K562 (cell line): ENCODE measurements at regions not wholly inside any gene's neighbourhood (a gene's known extent, or its start where the extent isn't known, plus 50 kb on each side); places are given as distances from the start of the nearest gene placed in this dataset.

Experiments
- ATAC-seq: fragments of 200-7000 bp; cut with Tn5 transposase; 3 replicates; pipeline ENCODE4 v1.9.1; 2020; ENCODE audit warnings: moderate library complexity
- BruUV-seq: library from RNA; stranded (reverse); fragments of 400-500 nt; replicated peaks from 2 replicates; lab custom pipeline; 2021; lab: Mats Ljungman, UMichigan
- CTCF ChIA-PET: fragments of 300-600 bp; formaldehyde crosslinking; extraction: SDS; loops from one replicate; lab custom pipeline; 2021; ENCODE audit warnings: low intra/inter-chr PET ratio; lab: Yijun Ruan, JAX
- POLR2A ChIA-PET: fragments of 300-600, 350-650 bp; sonication (Branson Sonifier 250); formaldehyde crosslinking; extraction: SDS; loops from one replicate; lab custom pipeline; 2021; ENCODE audit warnings: antibody characterized with exemption, inconsistent platforms; lab: Yijun Ruan, JAX
- DNase-seq, 4 experiments: peaks; one replicate each; pipeline versions ENCODE4 v3.0.0 to v3.0.0-alpha.2; 2011 to 2018; ENCODE audit warnings: low spot score in 3 of 4, mixed read lengths in 3 of 4; ENCODE audit errors: extremely low read depth in 1 of 4
- FAIRE-seq: peaks from 2 replicates; lab custom pipeline; 2011; peaks lifted over from hg19 to GRCh38; lab: Jason Lieb, UNC
- H2AFZ ChIP-seq: 2 replicates; pipeline ENCODE4 v1.6.0; 2011; ENCODE audit warnings: low read depth, low read length, control low read depth, inconsistent platforms
- H3K27ac ChIP-seq: fragments of 200-600 bp; 3 replicates; pipeline ENCODE4 v1.8.0; 2011; ENCODE audit warnings: low read depth, mild to moderate bottlenecking, control low read depth, inconsistent platforms, low read length, moderate library complexity, mixed read lengths; ENCODE audit errors: extremely low read depth
- H3K27me3 ChIP-seq, 2 experiments: fragments of 300-600 bp in 1 of 2; 2 replicates in 1 of 2; 3 replicates in 1 of 2; pipeline versions ENCODE4 v1.6.0 to v1.8.0; 2011; ENCODE audit warnings: inconsistent platforms in 2 of 2, low read length in 2 of 2, mild to moderate bottlenecking in 1 of 2, mixed read lengths in 1 of 2, moderate library complexity in 1 of 2; ENCODE audit not compliant: control insufficient read depth in 2 of 2, insufficient read depth in 2 of 2
- H3K36me3 ChIP-seq: fragments of 300-600 bp; 3 replicates; pipeline ENCODE4 v1.8.0; 2011; ENCODE audit warnings: mild to moderate bottlenecking, low read length, inconsistent platforms; ENCODE audit not compliant: control insufficient read depth, insufficient read depth
- H3K4me1 ChIP-seq, 2 experiments: fragments of 200-600 bp in 1 of 2; replicated peaks in 1 of 2; 2 replicates in 1 of 2; 3 replicates in 1 of 2; pipeline versions ENCODE4 v1.5.1 to v1.8.0; 2011; ENCODE audit warnings: inconsistent platforms in 2 of 2, low read length in 2 of 2, mild to moderate bottlenecking in 1 of 2, mixed read lengths in 1 of 2, moderate library complexity in 1 of 2; ENCODE audit not compliant: control insufficient read depth in 2 of 2, insufficient read depth in 2 of 2
- H3K4me2 ChIP-seq: 2 replicates; pipeline ENCODE4 v1.6.1; 2011; ENCODE audit warnings: low read length, control low read depth, inconsistent platforms, mixed read lengths; ENCODE audit not compliant: insufficient read depth
- H3K4me3 ChIP-seq: fragments of 200-600 bp; sonication (generic), shearing (Covaris generic); 2 replicates; pipeline ENCODE4 v1.5.1; 2016; ENCODE audit warnings: control low read depth, inconsistent platforms
- H3K79me2 ChIP-seq: fragments of 200-600 bp; 3 replicates; pipeline ENCODE4 v1.8.0; 2011; ENCODE audit warnings: low read length, inconsistent platforms; ENCODE audit not compliant: control insufficient read depth, insufficient read depth
- H3K9ac ChIP-seq, 2 experiments: 2 replicates each; pipeline versions ENCODE4 v1.6.0 to v1.6.1; 2011; ENCODE audit warnings: low read depth in 2 of 2, low read length in 2 of 2, control low read depth in 1 of 2, inconsistent platforms in 1 of 2, mild to moderate bottlenecking in 1 of 2, mixed read lengths in 1 of 2; ENCODE audit not compliant: insufficient read depth in 1 of 2
- H3K9me1 ChIP-seq: one replicate; pipeline ENCODE4 v1.6.0; 2011; ENCODE audit warnings: inconsistent platforms, mild to moderate bottlenecking, low read length, moderate library complexity; ENCODE audit not compliant: control insufficient read depth, insufficient read depth
- H3K9me3 ChIP-seq: replicated peaks from 2 replicates; pipeline ENCODE4 v1.5.1; 2011; ENCODE audit warnings: low read depth, low read length, inconsistent platforms; ENCODE audit not compliant: control insufficient read depth, insufficient read depth
- H4K20me1 ChIP-seq: replicated peaks from 2 replicates; pipeline ENCODE4 v1.6.1; 2011; ENCODE audit warnings: low read length, inconsistent platforms, mixed read lengths; ENCODE audit not compliant: control insufficient read depth, insufficient read depth
- CREBBP ChIP-seq: IDR thresholded peaks from one replicate; pipeline ENCODE4 v1.6.1; 2012; ENCODE audit warnings: low read depth, mild to moderate bottlenecking, control low read depth, inconsistent platforms, low read length
- DIDO1 ChIP-seq: fragments of 450-650 bp; IDR thresholded peaks from 2 replicates; pipeline ENCODE4 v1.6.1; 2016; ENCODE audit warnings: low read depth, missing biosample characterization, missing genetic modification characterization
- PHF20 ChIP-seq: fragments of 450-650 bp; IDR thresholded peaks from 2 replicates; pipeline ENCODE4 v1.6.1; 2018; ENCODE audit not compliant: partially characterized antibody
- PHTF2 ChIP-seq: fragments of 250-450 bp; sonication (Bioruptor Pico); IDR thresholded peaks from 2 replicates; pipeline ENCODE4 v1.5.0; 2021; ENCODE audit warnings: mild to moderate bottlenecking
- POLR2AphosphoS5 ChIP-seq: IDR thresholded peaks from 2 replicates; pipeline ENCODE4 v1.6.1; 2011; ENCODE audit warnings: mild to moderate bottlenecking, low read depth, low read length, moderate library complexity; ENCODE audit not compliant: control insufficient read depth, insufficient read depth
- SIN3B ChIP-seq: fragments of 450-650 bp; IDR thresholded peaks from 2 replicates; pipeline ENCODE4 v1.6.1; 2017; ENCODE audit warnings: low read depth, mild to moderate bottlenecking, moderate library complexity
- U2AF2 ChIP-seq: fragments of 200-400 bp; formaldehyde crosslinking; optimal IDR thresholded peaks from 2 replicates; pipeline ENCODE3; 2017; ENCODE audit warnings: low read depth, mild to moderate bottlenecking, low read length
- ZC3H11A ChIP-seq: IDR thresholded peaks from 2 replicates; pipeline ENCODE4 v1.6.1; 2012; ENCODE audit warnings: low read depth, low read length, improper control_type of control experiment
- ZNF707 ChIP-seq: fragments of 250-450 bp; sonication (Bioruptor Pico); conservative IDR thresholded peaks from 2 replicates; pipeline ENCODE4 v1.8.0; 2022; ENCODE audit warnings: inconsistent platforms, mild to moderate bottlenecking, moderate library complexity
- WGBS: fragments of 100-300 bp; shearing (Covaris generic); methylation state at CpG from one replicate; pipeline ENCODE4 v1.1.6; 2016; ENCODE audit warnings: low coverage, mixed read lengths; ENCODE audit not compliant: insufficient coverage; ENCODE audit errors: missing lambda C conversion rate; 5-methylcytosine and 5-hydroxymethylcytosine counted together
- in situ Hi-C: fragments of 300-500 bp; cut with MboI; formaldehyde crosslinking; loops from 4 replicates; pipeline ENCODE4 v1.15.0; 2018; ENCODE audit warnings: inconsistent platforms, mixed read lengths
- intact Hi-C: fragments of 100-400 bp; cut with micrococcal nuclease; formaldehyde crosslinking; loops from 2 replicates; pipeline ENCODE4 v1.14.2; 2022
- TF ChIP-seq, protein P1 (sequence below): fragments of 250-450 bp; sonication (Bioruptor Pico); IDR thresholded peaks from 2 replicates; pipeline ENCODE4 v1.8.0; 2021; ENCODE audit warnings: moderate library complexity, mild to moderate bottlenecking, inconsistent platforms
- TF ChIP-seq, protein P2 (sequence below): sonication (generic); formaldehyde crosslinking; IDR thresholded peaks from 2 replicates; pipeline ENCODE4 v1.8.0; 2022; ENCODE audit warnings: mild to moderate bottlenecking, missing genetic modification reagents

DNA sequence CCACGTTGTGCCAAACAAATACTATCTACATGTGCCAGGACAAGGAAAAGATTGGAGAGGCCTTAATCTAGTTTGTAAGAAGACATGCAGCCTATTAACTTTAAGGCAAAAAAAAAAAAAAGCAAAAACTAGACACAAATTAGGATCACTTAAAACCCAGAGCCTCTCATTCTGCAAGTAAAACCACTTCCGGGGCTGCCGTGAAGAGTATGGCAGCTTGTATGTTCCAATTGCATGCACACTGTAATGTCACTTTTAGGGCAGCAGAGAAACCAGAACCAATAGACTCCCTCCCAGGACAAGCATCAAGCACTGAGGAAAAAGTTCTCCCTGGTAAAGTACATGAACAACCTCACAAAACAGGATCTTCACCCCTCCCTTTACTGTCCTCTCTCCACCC is 70.6 kb downstream of the RSL24D1 start:
- POLR2A ChIA-PET, result no interaction called here
- 0% methylated on average over 3 of the region's 3 CpGs for WGBS
- H3K27ac ChIP-seq, result no peak overlapping the region
- no peak overlapping the region for H2AFZ ChIP-seq
- in situ Hi-C loops, result no loop called here
- no peak overlapping the region for H3K4me2 ChIP-seq
- no peaks in the 10 kb centered on the region for H3K9me3 ChIP-seq
- ATAC-seq, result no peak
- no peaks in the 10 kb centered on the region for H3K36me3 ChIP-seq
- no peaks in the 10 kb centered on the region for H4K20me1 ChIP-seq
- CTCF ChIA-PET, result no interaction called here
- no peaks in the 10 kb centered on the region for H3K9me1 ChIP-seq
- H3K4me3 ChIP-seq, result no peak overlapping the region
- TF ChIP-seq ZNF707 (no peak), POLR2AphosphoS5 (no peak), CREBBP (no peak), ZC3H11A (no peak), PHTF2 (no peak), U2AF2 (no peak), SIN3B (no peak), PHF20 (no peak), DIDO1 (tag) (no peak)
- TF ChIP-seq, protein P1, sequence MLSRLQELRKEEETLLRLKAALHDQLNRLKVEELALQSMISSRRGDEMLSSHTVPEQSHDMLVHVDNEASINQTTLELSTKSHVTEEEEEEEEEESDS (CRISPR knock-in tag), result no peak
- TF ChIP-seq, protein P2, sequence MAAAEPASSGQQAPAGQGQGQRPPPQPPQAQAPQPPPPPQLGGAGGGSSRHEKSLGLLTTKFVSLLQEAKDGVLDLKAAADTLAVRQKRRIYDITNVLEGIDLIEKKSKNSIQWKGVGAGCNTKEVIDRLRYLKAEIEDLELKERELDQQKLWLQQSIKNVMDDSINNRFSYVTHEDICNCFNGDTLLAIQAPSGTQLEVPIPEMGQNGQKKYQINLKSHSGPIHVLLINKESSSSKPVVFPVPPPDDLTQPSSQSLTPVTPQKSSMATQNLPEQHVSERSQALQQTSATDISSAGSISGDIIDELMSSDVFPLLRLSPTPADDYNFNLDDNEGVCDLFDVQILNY, result no peak
- TF ChIP-seq, all 486 proteins: peak for 0
- no TSS peak for BruUV-seq
- Histone ChIP-seq H3K4me1 (no peaks in the 10 kb centered on the region), H3K9ac (no peak overlapping the region), H3K79me2 (no peaks in the 10 kb centered on the region), H3K27me3 (no peaks in the 10 kb centered on the region)
- DNase-seq, result no peak
- no peak for FAIRE-seq
- intact Hi-C loops, result no loop called here
